Stimulated activated CD4-positive, alpha-beta T cell treated with anti-CD3 and anti-CD28 coated beads, TNF-alpha, amount 100 ng/mL, for 24 hours (primary cell): ENCODE measurements at regions not wholly inside any gene's neighbourhood (a gene's known extent, or its start where the extent isn't known, plus 50 kb on each side); places are given as distances from the start of the nearest gene placed in this dataset.
"Not testable (repeated sequence)": the region's sequence is repeated elsewhere in the genome, so short reads cannot be mapped to it uniquely, and the experiment has no call there.

Experiments used
- DNase-seq, 3 experiments: peaks; one replicate each; pipeline ENCODE4 v3.0.0-alpha.2; 2020; ENCODE audit warnings: low read depth in 3 of 3

GRCh38 chrX:43225626-43226328 lies 430.3 kb upstream of the MAOA start:
- DNase-seq: no peak

- no peak for DNase-seq
These were observed 417.6 kb upstream of the MAOA start for GRCh38 chrX:43238461-43238945.

- no peak for DNase-seq
These were observed 416.7 kb upstream of the MAOA start for GRCh38 chrX:43239356-43239755.

- no peak for DNase-seq
These were observed 400.5 kb upstream of the MAOA start for GRCh38 chrX:43255596-43255995.

- no peak for DNase-seq
These were observed 389.6 kb upstream of the MAOA start for GRCh38 chrX:43266487-43266886.

GRCh38 chrX:43267652-43268051 lies 388.4 kb upstream of the MAOA start:
- no peak for DNase-seq

- DNase-seq: no peak
These were observed 386.9 kb upstream of the MAOA start for GRCh38 chrX:43269201-43269600.

- DNase-seq: no peak
These were observed 378.2 kb upstream of the MAOA start for GRCh38 chrX:43277879-43278278.

GRCh38 chrX:43278440-43278839 lies 377.7 kb upstream of the MAOA start:
- no peak for DNase-seq

GRCh38 chrX:43279341-43279808 lies 376.7 kb upstream of the MAOA start:
- DNase-seq: no peak

GRCh38 chrX:43283187-43283586 lies 372.9 kb upstream of the MAOA start:
- no peak for DNase-seq

GRCh38 chrX:43311625-43312024 lies 344.5 kb upstream of the MAOA start:
- not testable (repeated sequence) for DNase-seq

GRCh38 chrX:43313035-43313434 lies 343.1 kb upstream of the MAOA start:
- DNase-seq: no peak

GRCh38 chrX:43314525-43314924 lies 341.6 kb upstream of the MAOA start:
- DNase-seq: no peak

GRCh38 chrX:43315622-43316021 lies 340.5 kb upstream of the MAOA start:
- DNase-seq: no peak

GRCh38 chrX:43316146-43316545 lies 340.0 kb upstream of the MAOA start:
- no peak for DNase-seq

- DNase-seq: no peak
These were observed 338.7 kb upstream of the MAOA start for GRCh38 chrX:43317378-43317777.

- no peak for DNase-seq
These were observed 327.6 kb upstream of the MAOA start for GRCh38 chrX:43328358-43328946.

GRCh38 chrX:43333543-43333942 lies 322.6 kb upstream of the MAOA start:
- DNase-seq: no peak

GRCh38 chrX:43345166-43345565 lies 310.9 kb upstream of the MAOA start:
- DNase-seq: no peak

- DNase-seq: peak in 2 of 3 experiments; percentile 2 to 18
These were observed 306.7 kb upstream of the MAOA start for GRCh38 chrX:43349363-43349762.

- DNase-seq: no peak
These were observed 305.2 kb upstream of the MAOA start for GRCh38 chrX:43350935-43351334.

GRCh38 chrX:43357741-43358140 lies 298.4 kb upstream of the MAOA start:
- DNase-seq: no peak
